K562 (cell line): ENCODE measurements at regions not wholly inside any gene's neighbourhood (a gene's known extent, or its start where the extent isn't known, plus 50 kb on each side); places are given as distances from the start of the nearest gene placed in this dataset.

ENCODE experiments used
- ATAC-seq: fragments of 200-7000 bp; cut with Tn5 transposase; 3 replicates; pipeline ENCODE4 v1.9.1; 2020; ENCODE audit warnings: moderate library complexity
- BruUV-seq: library from RNA; stranded (reverse); fragments of 400-500 nt; replicated peaks from 2 replicates; lab custom pipeline; 2021; lab: Mats Ljungman, UMichigan
- CTCF ChIA-PET: fragments of 300-600 bp; formaldehyde crosslinking; extraction: SDS; loops from one replicate; lab custom pipeline; 2021; ENCODE audit warnings: low intra/inter-chr PET ratio; lab: Yijun Ruan, JAX
- POLR2A ChIA-PET: fragments of 300-600, 350-650 bp; sonication (Branson Sonifier 250); formaldehyde crosslinking; extraction: SDS; loops from one replicate; lab custom pipeline; 2021; ENCODE audit warnings: antibody characterized with exemption, inconsistent platforms; lab: Yijun Ruan, JAX
- DNase-seq, 4 experiments: peaks; one replicate each; pipeline versions ENCODE4 v3.0.0 to v3.0.0-alpha.2; 2011 to 2018; ENCODE audit warnings: low spot score in 3 of 4, mixed read lengths in 3 of 4; ENCODE audit errors: extremely low read depth in 1 of 4
- FAIRE-seq: peaks from 2 replicates; lab custom pipeline; 2011; peaks lifted over from hg19 to GRCh38; lab: Jason Lieb, UNC
- H2AFZ ChIP-seq: 2 replicates; pipeline ENCODE4 v1.6.0; 2011; ENCODE audit warnings: low read depth, low read length, control low read depth, inconsistent platforms
- H3K27ac ChIP-seq: fragments of 200-600 bp; 3 replicates; pipeline ENCODE4 v1.8.0; 2011; ENCODE audit warnings: low read depth, mild to moderate bottlenecking, control low read depth, inconsistent platforms, low read length, moderate library complexity, mixed read lengths; ENCODE audit errors: extremely low read depth
- H3K27me3 ChIP-seq, 2 experiments: fragments of 300-600 bp in 1 of 2; 2 replicates in 1 of 2; 3 replicates in 1 of 2; pipeline versions ENCODE4 v1.6.0 to v1.8.0; 2011; ENCODE audit warnings: inconsistent platforms in 2 of 2, low read length in 2 of 2, mild to moderate bottlenecking in 1 of 2, mixed read lengths in 1 of 2, moderate library complexity in 1 of 2; ENCODE audit not compliant: control insufficient read depth in 2 of 2, insufficient read depth in 2 of 2
- H3K36me3 ChIP-seq: fragments of 300-600 bp; 3 replicates; pipeline ENCODE4 v1.8.0; 2011; ENCODE audit warnings: mild to moderate bottlenecking, low read length, inconsistent platforms; ENCODE audit not compliant: control insufficient read depth, insufficient read depth
- H3K4me1 ChIP-seq, 2 experiments: fragments of 200-600 bp in 1 of 2; replicated peaks in 1 of 2; 2 replicates in 1 of 2; 3 replicates in 1 of 2; pipeline versions ENCODE4 v1.5.1 to v1.8.0; 2011; ENCODE audit warnings: inconsistent platforms in 2 of 2, low read length in 2 of 2, mild to moderate bottlenecking in 1 of 2, mixed read lengths in 1 of 2, moderate library complexity in 1 of 2; ENCODE audit not compliant: control insufficient read depth in 2 of 2, insufficient read depth in 2 of 2
- H3K4me2 ChIP-seq: 2 replicates; pipeline ENCODE4 v1.6.1; 2011; ENCODE audit warnings: low read length, control low read depth, inconsistent platforms, mixed read lengths; ENCODE audit not compliant: insufficient read depth
- H3K4me3 ChIP-seq: fragments of 200-600 bp; sonication (generic), shearing (Covaris generic); 2 replicates; pipeline ENCODE4 v1.5.1; 2016; ENCODE audit warnings: control low read depth, inconsistent platforms
- H3K79me2 ChIP-seq: fragments of 200-600 bp; 3 replicates; pipeline ENCODE4 v1.8.0; 2011; ENCODE audit warnings: low read length, inconsistent platforms; ENCODE audit not compliant: control insufficient read depth, insufficient read depth
- H3K9ac ChIP-seq, 2 experiments: 2 replicates each; pipeline versions ENCODE4 v1.6.0 to v1.6.1; 2011; ENCODE audit warnings: low read depth in 2 of 2, low read length in 2 of 2, control low read depth in 1 of 2, inconsistent platforms in 1 of 2, mild to moderate bottlenecking in 1 of 2, mixed read lengths in 1 of 2; ENCODE audit not compliant: insufficient read depth in 1 of 2
- H3K9me1 ChIP-seq: one replicate; pipeline ENCODE4 v1.6.0; 2011; ENCODE audit warnings: inconsistent platforms, mild to moderate bottlenecking, low read length, moderate library complexity; ENCODE audit not compliant: control insufficient read depth, insufficient read depth
- H3K9me3 ChIP-seq: replicated peaks from 2 replicates; pipeline ENCODE4 v1.5.1; 2011; ENCODE audit warnings: low read depth, low read length, inconsistent platforms; ENCODE audit not compliant: control insufficient read depth, insufficient read depth
- H4K20me1 ChIP-seq: replicated peaks from 2 replicates; pipeline ENCODE4 v1.6.1; 2011; ENCODE audit warnings: low read length, inconsistent platforms, mixed read lengths; ENCODE audit not compliant: control insufficient read depth, insufficient read depth
- CBFA2T2 ChIP-seq: fragments of 450-650 bp; conservative IDR thresholded peaks from 2 replicates; pipeline ENCODE4 v1.6.1; 2017; ENCODE audit warnings: mild to moderate bottlenecking
- HSF4 ChIP-seq: fragments of 250-450 bp; sonication (Bioruptor Pico); IDR thresholded peaks from 2 replicates; pipeline ENCODE4 v2.1.2; 2022; ENCODE audit warnings: mild to moderate bottlenecking, moderate library complexity, borderline replicate concordance
- IRF9 ChIP-seq: fragments of 450-650 bp; IDR thresholded peaks from 2 replicates; pipeline ENCODE4 v1.6.1; 2016; ENCODE audit warnings: missing biosample characterization, missing genetic modification characterization
- MAX ChIP-seq: sonication (generic); formaldehyde crosslinking; IDR thresholded peaks from 2 replicates; pipeline ENCODE4 v1.9.0; 2022; ENCODE audit warnings: mild to moderate bottlenecking, missing genetic modification reagents
- NFYB ChIP-seq: IDR thresholded peaks from 2 replicates; pipeline ENCODE4 v1.6.1; 2011; ENCODE audit warnings: mild to moderate bottlenecking, moderate library complexity; ENCODE audit not compliant: insufficient read length; ENCODE audit errors: extremely low read depth
- SAFB2 ChIP-seq: fragments of 200-400 bp; formaldehyde crosslinking; IDR thresholded peaks from 2 replicates; pipeline ENCODE4 v1.6.1; 2018; ENCODE audit warnings: borderline replicate concordance, low read length, low read depth, moderate library complexity; ENCODE audit not compliant: severe bottlenecking
- SMARCA4 ChIP-seq: fragments of 450-650 bp; IDR thresholded peaks from 2 replicates; pipeline ENCODE4 v1.6.1; 2016
- SOX6 ChIP-seq: fragments of 450-650 bp; IDR thresholded peaks from 2 replicates; pipeline ENCODE4 v1.6.1; 2014; ENCODE audit warnings: mild to moderate bottlenecking
- ZNF584 ChIP-seq: fragments of 200-800 bp; sonication (Bioruptor generic); IDR thresholded peaks from 2 replicates; pipeline ENCODE4 v1.6.1; 2016; ENCODE audit warnings: low read depth, mild to moderate bottlenecking, missing genetic modification characterization, missing compliant biosample characterization
- WGBS: fragments of 100-300 bp; shearing (Covaris generic); methylation state at CpG from one replicate; pipeline ENCODE4 v1.1.6; 2016; ENCODE audit warnings: low coverage, mixed read lengths; ENCODE audit not compliant: insufficient coverage; ENCODE audit errors: missing lambda C conversion rate; 5-methylcytosine and 5-hydroxymethylcytosine counted together
- in situ Hi-C: fragments of 300-500 bp; cut with MboI; formaldehyde crosslinking; loops from 4 replicates; pipeline ENCODE4 v1.15.0; 2018; ENCODE audit warnings: inconsistent platforms, mixed read lengths
- intact Hi-C: fragments of 100-400 bp; cut with micrococcal nuclease; formaldehyde crosslinking; loops from 2 replicates; pipeline ENCODE4 v1.14.2; 2022
- TF ChIP-seq, protein P1 (sequence below), 2 experiments: fragments of 450-650 bp in 1 of 2; sonication (generic) in 1 of 2; formaldehyde crosslinking; conservative IDR thresholded peaks; 2 replicates each; pipeline versions ENCODE4 v1.4.0 to v1.8.1; 2020 to 2022; ENCODE audit warnings: mild to moderate bottlenecking in 1 of 2, missing genetic modification reagents in 1 of 2
- TF ChIP-seq, protein P2 (sequence below): fragments of 450-650 bp; formaldehyde crosslinking; IDR thresholded peaks from 2 replicates; pipeline ENCODE4 v1.4.0; 2020; ENCODE audit warnings: mild to moderate bottlenecking, moderate library complexity

DNA sequence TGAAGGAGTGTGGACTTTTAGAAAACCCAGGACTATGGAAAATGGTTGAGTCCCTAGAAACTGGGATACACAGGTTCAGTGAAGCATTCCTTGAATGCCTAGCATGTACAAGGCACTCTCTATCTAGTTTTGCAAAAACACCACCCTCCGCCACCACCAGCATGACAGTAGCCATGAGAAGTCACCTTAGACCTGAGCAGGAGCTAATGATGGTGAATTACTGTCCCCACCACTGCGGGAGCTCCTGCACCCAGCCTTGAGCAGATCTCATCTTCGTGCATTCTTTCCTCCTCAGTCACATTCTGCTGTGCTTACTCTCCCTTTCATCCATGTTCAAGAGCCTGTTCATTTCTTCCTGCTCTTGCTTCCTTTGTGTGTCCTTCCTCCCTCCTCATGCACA is 86.2 kb upstream of the ZNF516 start:
- Histone ChIP-seq H3K4me3 (no peak overlapping the region), H4K20me1 (no peaks in the 10 kb centered on the region), H3K4me2 (no peak overlapping the region), H3K9me1 (no peaks in the 10 kb centered on the region), H3K36me3 (no peaks in the 10 kb centered on the region), H3K27ac (no peak overlapping the region), H3K9me3 (no peaks in the 10 kb centered on the region), H3K9ac (no peak overlapping the region), H3K79me2 (no peaks in the 10 kb centered on the region), H2AFZ (no peak overlapping the region), H3K4me1 (no peaks in the 10 kb centered on the region), H3K27me3 (peaks cover 0 to 29% of the 10 kb centered on the region in 2 experiments; a peak in 2 of 5 replicates)
- no peak for DNase-seq
- in situ Hi-C loops (no loop called here), intact Hi-C loops (no loop called here)
- WGBS = 0% methylated on average over 3 of the region's 3 CpGs
- no peak for FAIRE-seq
- BruUV-seq = no TSS peak
- no peak for TF ChIP-seq CBFA2T2
- no peak for TF ChIP-seq ZNF584 (CRISPR knock-in tag)
- TF ChIP-seq, protein P1, sequence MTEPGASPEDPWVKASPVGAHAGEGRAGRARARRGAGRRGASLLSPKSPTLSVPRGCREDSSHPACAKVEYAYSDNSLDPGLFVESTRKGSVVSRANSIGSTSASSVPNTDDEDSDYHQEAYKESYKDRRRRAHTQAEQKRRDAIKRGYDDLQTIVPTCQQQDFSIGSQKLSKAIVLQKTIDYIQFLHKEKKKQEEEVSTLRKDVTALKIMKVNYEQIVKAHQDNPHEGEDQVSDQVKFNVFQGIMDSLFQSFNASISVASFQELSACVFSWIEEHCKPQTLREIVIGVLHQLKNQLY (CRISPR knock-in tag; conservative IDR thresholded peaks at IDR 0.05) = no peak
- TF ChIP-seq, protein P2, sequence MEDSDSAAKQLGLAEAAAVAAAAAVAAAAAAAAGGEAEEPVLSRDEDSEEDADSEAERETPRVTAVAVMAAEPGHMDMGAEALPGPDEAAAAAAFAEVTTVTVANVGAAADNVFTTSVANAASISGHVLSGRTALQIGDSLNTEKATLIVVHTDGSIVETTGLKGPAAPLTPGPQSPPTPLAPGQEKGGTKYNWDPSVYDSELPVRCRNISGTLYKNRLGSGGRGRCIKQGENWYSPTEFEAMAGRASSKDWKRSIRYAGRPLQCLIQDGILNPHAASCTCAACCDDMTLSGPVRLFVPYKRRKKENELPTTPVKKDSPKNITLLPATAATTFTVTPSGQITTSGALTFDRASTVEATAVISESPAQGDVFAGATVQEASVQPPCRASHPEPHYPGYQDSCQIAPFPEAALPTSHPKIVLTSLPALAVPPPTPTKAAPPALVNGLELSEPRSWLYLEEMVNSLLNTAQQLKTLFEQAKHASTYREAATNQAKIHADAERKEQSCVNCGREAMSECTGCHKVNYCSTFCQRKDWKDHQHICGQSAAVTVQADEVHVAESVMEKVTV (CRISPR knock-in tag) = no peak
- no peak for TF ChIP-seq SAFB2
- no peak for TF ChIP-seq HSF4 (CRISPR knock-in tag)
- TF ChIP-seq SOX6 = no peak
- no peak for TF ChIP-seq IRF9 (tag)
- no peak for TF ChIP-seq MAX (CRISPR knock-in tag)
- TF ChIP-seq SMARCA4 = no peak
- TF ChIP-seq NFYB = no peak
- ChIA-PET CTCF (no interaction called here), POLR2A (no interaction called here)
- ATAC-seq = no peak
